PC-9 (cell line): ENCODE measurements at regions not wholly inside any gene's neighbourhood (a gene's known extent, or its start where the extent isn't known, plus 50 kb on each side); places are given as distances from the start of the nearest gene placed in this dataset.

Experiments
- BruUV-seq: library from RNA; stranded (reverse); fragments of 400-500 nt; replicated peaks from 2 replicates; lab custom pipeline; 2021; lab: Mats Ljungman, UMichigan
- CTCF ChIA-PET: fragments of 300-600 bp; sonication (Branson Sonifier 250); formaldehyde crosslinking; loops from one replicate; lab custom pipeline; 2022; ENCODE audit warnings: antibody characterized with exemption; lab: Charles Lee
- POLR2A ChIA-PET: fragments of 300-600 bp; sonication (Branson Sonifier 250); formaldehyde crosslinking; loops from one replicate; lab custom pipeline; 2022; ENCODE audit warnings: antibody characterized with exemption; ENCODE audit not compliant: unreplicated experiment; lab: Charles Lee
- DNase-seq, 2 experiments: peaks; one replicate each; pipeline versions ENCODE4 v3.0.0 to v3.0.0-alpha.2; 2015 to 2022; ENCODE audit warnings: mixed read lengths in 1 of 2
- H2AFZ ChIP-seq: fragments of 200-600 bp; sonication (generic); 2 replicates; pipeline ENCODE4 v1.8.1; 2017; ENCODE audit warnings: antibody characterized with exemption
- H3F3A ChIP-seq: fragments of 200-600 bp; sonication (generic); 2 replicates; pipeline ENCODE4 v1.8.1; 2017; ENCODE audit warnings: antibody characterized with exemption, mild to moderate bottlenecking, low read depth; ENCODE audit not compliant: insufficient read depth
- H3K27ac ChIP-seq: fragments of 200-600 bp; sonication (generic); 2 replicates; pipeline ENCODE4 v1.6.1; 2016; ENCODE audit warnings: mixed run types
- H3K27me3 ChIP-seq: fragments of 200-600 bp; sonication (generic); 2 replicates; pipeline ENCODE4 v1.6.1; 2016; ENCODE audit warnings: low read depth, mixed run types; ENCODE audit not compliant: insufficient read depth
- H3K36me3 ChIP-seq: fragments of 200-600 bp; sonication (generic); 2 replicates; pipeline ENCODE4 v1.6.1; 2016; ENCODE audit warnings: low read depth, mixed run types
- H3K4me1 ChIP-seq: fragments of 200-600 bp; sonication (generic); replicated peaks from 2 replicates; pipeline ENCODE4 v1.6.1; 2016; ENCODE audit warnings: mixed run types; ENCODE audit not compliant: insufficient read depth
- H3K4me2 ChIP-seq: fragments of 200-600 bp; sonication (generic); 2 replicates; pipeline ENCODE4 v1.6.1; 2017; ENCODE audit warnings: mixed run types
- H3K4me3 ChIP-seq: fragments of 200-600 bp; sonication (generic); 2 replicates; pipeline ENCODE4 v1.6.1; 2016; ENCODE audit warnings: mixed run types
- H3K79me2 ChIP-seq: fragments of 200-600 bp; sonication (generic); 2 replicates; pipeline ENCODE4 v1.6.1; 2017; ENCODE audit warnings: low read depth, mixed run types
- H3K9me2 ChIP-seq: fragments of 200-600 bp; sonication (generic); 2 replicates; pipeline ENCODE4 v1.8.1; 2017; ENCODE audit warnings: mild to moderate bottlenecking; ENCODE audit not compliant: insufficient read depth
- H3K9me3 ChIP-seq: fragments of 200-600 bp; sonication (generic); 2 replicates; pipeline ENCODE4 v1.8.1; 2016; ENCODE audit warnings: low read depth; ENCODE audit not compliant: insufficient read depth
- H4K20me1 ChIP-seq: fragments of 200-600 bp; sonication (generic); 2 replicates; pipeline ENCODE4 v1.8.1; 2017; ENCODE audit not compliant: insufficient read depth
- EZH2 ChIP-seq: fragments of 200-600 bp; sonication (generic); IDR thresholded peaks from 2 replicates; pipeline ENCODE4 v1.8.0; 2017; ENCODE audit warnings: antibody characterized with exemption, low read depth
- intact Hi-C: fragments of 100-400 bp; cut with micrococcal nuclease; formaldehyde crosslinking; loops from one replicate; pipeline ENCODE4 v1.10.0; 2022; ENCODE audit not compliant: unreplicated experiment
- TF ChIP-seq, protein P1 (sequence below): fragments of 200-600 bp; sonication (generic); conservative IDR thresholded peaks from 2 replicates; pipeline ENCODE4 v1.6.1; 2017; ENCODE audit warnings: mixed run types, antibody characterized with exemption, mild to moderate bottlenecking, moderate library complexity

DNA sequence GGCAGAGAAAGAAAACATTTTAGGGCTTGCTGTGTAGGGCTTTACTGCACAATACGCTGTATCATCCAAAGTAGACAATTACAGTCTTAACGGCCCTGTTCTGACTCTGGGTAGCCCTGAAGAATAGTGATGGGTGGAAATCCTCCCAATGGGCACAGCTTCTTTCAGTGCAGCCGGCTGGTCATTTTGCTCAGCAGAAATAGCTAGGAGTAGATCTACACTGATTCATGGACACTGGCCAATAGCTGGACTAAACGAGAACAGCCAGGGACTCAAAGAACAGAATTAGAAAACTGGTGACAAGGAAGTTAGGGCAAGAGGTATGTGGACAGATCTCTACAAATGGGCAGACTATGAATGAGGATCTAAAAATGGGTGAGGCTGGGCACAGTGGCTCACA is 69.3 kb downstream of the IARS1 start:
- Histone ChIP-seq H3K27ac (no peak overlapping the region), H3K4me2 (no peak overlapping the region), H2AFZ (no peak overlapping the region), H3K4me1 (no peaks in the 10 kb centered on the region), H3K27me3 (no peaks in the 10 kb centered on the region), H3K9me2 (no peaks in the 10 kb centered on the region), H3K4me3 (no peak overlapping the region), H4K20me1 (peaks cover 24% of the 10 kb centered on the region), H3K79me2 (no peaks in the 10 kb centered on the region), H3F3A (peaks cover 12% of the 10 kb centered on the region), H3K36me3 (peaks cover 50% of the 10 kb centered on the region), H3K9me3 (no peaks in the 10 kb centered on the region)
- TF ChIP-seq EZH2: no peak
- TF ChIP-seq, protein P1, sequence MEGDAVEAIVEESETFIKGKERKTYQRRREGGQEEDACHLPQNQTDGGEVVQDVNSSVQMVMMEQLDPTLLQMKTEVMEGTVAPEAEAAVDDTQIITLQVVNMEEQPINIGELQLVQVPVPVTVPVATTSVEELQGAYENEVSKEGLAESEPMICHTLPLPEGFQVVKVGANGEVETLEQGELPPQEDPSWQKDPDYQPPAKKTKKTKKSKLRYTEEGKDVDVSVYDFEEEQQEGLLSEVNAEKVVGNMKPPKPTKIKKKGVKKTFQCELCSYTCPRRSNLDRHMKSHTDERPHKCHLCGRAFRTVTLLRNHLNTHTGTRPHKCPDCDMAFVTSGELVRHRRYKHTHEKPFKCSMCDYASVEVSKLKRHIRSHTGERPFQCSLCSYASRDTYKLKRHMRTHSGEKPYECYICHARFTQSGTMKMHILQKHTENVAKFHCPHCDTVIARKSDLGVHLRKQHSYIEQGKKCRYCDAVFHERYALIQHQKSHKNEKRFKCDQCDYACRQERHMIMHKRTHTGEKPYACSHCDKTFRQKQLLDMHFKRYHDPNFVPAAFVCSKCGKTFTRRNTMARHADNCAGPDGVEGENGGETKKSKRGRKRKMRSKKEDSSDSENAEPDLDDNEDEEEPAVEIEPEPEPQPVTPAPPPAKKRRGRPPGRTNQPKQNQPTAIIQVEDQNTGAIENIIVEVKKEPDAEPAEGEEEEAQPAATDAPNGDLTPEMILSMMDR: no peak
- DNase-seq: no peak
- intact Hi-C loops: no loop called here
- CTCF ChIA-PET: no interaction called here
- POLR2A ChIA-PET: no interaction called here
- BruUV-seq: no TSS peak

DNA sequence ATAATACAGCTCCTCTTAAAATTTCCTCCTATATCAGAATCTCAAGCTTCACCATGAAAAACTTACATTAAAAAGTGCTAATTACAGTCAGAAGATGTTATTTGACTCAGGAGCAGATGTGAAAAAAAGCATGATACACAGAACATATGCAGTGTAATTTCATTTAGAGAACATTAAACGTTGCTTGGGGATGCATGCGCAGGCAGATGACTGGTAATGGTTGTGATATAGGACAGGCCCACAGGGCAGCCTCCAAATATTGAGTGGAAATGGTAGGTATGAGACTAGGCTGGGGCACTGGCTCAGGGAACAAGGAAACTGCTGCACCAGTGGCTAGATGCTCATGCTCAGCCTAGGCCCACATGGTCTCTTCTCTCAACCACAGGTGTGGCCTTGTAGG is 69.7 kb downstream of the IARS1 start:
- Histone ChIP-seq H3K4me3 (no peak overlapping the region), H3K36me3 (peaks cover 48% of the 10 kb centered on the region), H3K4me1 (no peaks in the 10 kb centered on the region), H3K9me3 (no peaks in the 10 kb centered on the region), H3K9me2 (no peaks in the 10 kb centered on the region), H3K27ac (no peak overlapping the region), H3F3A (peaks cover 12% of the 10 kb centered on the region), H3K27me3 (no peaks in the 10 kb centered on the region), H3K4me2 (no peak overlapping the region), H4K20me1 (peaks cover 24% of the 10 kb centered on the region), H3K79me2 (no peaks in the 10 kb centered on the region), H2AFZ (no peak overlapping the region)
- no TSS peak for BruUV-seq
- intact Hi-C loops: no loop called here
- DNase-seq: no peak
- ChIA-PET POLR2A (no interaction called here), CTCF (no interaction called here)
- TF ChIP-seq, protein P1: no peak
- no peak for TF ChIP-seq EZH2

DNA sequence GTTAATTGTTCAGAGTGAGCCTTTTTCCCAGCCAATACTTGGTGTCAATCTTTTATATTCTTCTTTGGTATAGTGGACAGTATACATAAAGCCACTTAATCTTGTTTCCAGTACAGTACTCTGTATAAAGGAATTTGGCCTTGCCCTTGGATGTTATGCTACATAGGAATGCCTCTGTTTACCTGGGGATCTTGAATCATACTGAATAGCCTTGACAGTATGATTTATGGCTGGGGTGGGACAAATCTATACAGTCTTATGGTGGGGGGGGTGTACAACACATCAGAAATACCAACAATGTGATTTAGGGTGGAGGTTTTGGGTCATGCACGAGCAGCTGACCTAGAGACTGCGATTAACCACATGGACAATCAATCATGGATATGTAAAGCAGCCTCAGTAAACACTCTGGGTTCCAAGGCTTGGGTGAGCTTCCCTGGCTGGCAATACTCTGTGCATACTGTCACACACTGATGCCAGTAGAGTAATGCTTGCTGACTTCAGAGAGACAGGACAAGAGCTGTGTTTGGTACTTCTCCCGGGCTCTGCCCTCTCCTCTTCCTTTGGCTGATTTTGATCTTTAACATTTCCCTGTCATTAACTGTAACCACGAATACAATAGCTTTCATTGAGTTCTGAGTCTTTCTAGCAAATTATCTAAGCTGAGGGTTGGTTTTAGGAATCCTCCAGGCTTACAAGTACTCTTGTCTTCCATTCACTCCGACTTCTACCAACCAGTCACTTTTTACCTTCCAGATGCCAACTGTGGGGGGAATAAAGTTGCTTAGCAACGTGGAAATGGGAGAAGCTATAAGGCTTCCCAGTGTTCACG is 84.6 kb downstream of the IARS1 start:
- H2AFZ ChIP-seq: no peak overlapping the region
- CTCF ChIA-PET: no interaction called here
- H3K36me3 ChIP-seq: peaks cover 45% of the 10 kb centered on the region
- POLR2A ChIA-PET: no interaction called here
- BruUV-seq: no TSS peak
- no peak overlapping the region for H3K4me2 ChIP-seq
- intact Hi-C loops: loop anchor here (5.0 kb wide), 1 partner anchor 67 kb away; no protein-coding TSS in a partner anchor
- no peaks in the 10 kb centered on the region for H3K4me1 ChIP-seq
- no peak overlapping the region for H3K27ac ChIP-seq
- peaks cover 49% of the 10 kb centered on the region for H3F3A ChIP-seq
- H4K20me1 ChIP-seq: peaks cover 28% of the 10 kb centered on the region
- no peaks in the 10 kb centered on the region for H3K9me2 ChIP-seq
- H3K4me3 ChIP-seq: no peak overlapping the region
- no peak for DNase-seq
- TF ChIP-seq, protein P1: no peak
- no peak for TF ChIP-seq EZH2
- no peaks in the 10 kb centered on the region for H3K79me2 ChIP-seq
- no peaks in the 10 kb centered on the region for H3K9me3 ChIP-seq
- H3K27me3 ChIP-seq: no peaks in the 10 kb centered on the region
